ENCODE measurements at regions not wholly inside any gene's neighbourhood (a gene's known extent, or its start where the extent isn't known, plus 50 kb on each side); places are given as distances from the start of the nearest gene placed in this dataset.
"Not testable (repeated sequence)": the region's sequence is repeated elsewhere in the genome, so short reads cannot be mapped to it uniquely, and the experiment has no call there.

DNA sequence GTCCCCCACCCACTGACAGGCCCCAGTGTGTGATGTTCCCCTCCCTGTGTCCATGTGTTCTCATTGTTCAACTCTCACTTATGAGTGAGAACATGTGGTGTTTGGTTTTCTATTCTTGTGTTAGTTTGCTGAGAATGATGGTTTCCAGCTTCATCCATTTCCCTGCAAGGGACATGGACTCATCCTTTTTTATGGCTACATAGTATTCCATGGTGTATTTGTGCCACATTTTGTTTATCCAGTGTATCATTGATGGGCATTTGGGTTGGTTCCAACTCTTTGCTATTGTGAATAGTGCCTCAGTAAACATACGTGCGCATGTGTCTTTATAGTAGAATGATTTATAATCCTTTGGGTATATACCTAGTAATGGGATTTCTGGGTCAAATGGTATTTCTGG, 509.9 kb downstream of the UTRN start:
- not testable (repeated sequence) for TF ChIP-seq POLR2A, CTCF (IDR thresholded peaks at IDR 0.05)

Data from vagina (tissue), 2 donors.